ENCODE measurements at regions not wholly inside any gene's neighbourhood (a gene's known extent, or its start where the extent isn't known, plus 50 kb on each side); places are given as distances from the start of the nearest gene placed in this dataset.

- H3K27me3 ChIP-seq (replicated peaks; ENCODE audit: control insufficient read depth, insufficient read depth, low read length) = no peaks in the 10 kb centered on the region; the same call in 1 of the 2 replicates
- H3K4me3 ChIP-seq (ENCODE audit: low read depth, low read length) = no peak overlapping the region
- TF ChIP-seq CTCF (IDR thresholded peaks at IDR 0.05; ENCODE audit: insufficient read depth in 1 of 2, low read depth in 1 of 2, low read length in 1 of 2, severe bottlenecking in 1 of 2, unreplicated experiment in 1 of 2) = no peak
- H3K4me1 ChIP-seq = peaks cover 5% of the 10 kb centered on the region; the same call in 1 of the 2 replicates
- Mint-ChIP-seq H3K9me3 (ENCODE audit: unreplicated experiment) (no peaks in the 10 kb centered on the region), H3K27me3 (ENCODE audit: insufficient read depth, unreplicated experiment) (peaks cover 11% of the 10 kb centered on the region), H3K36me3 (ENCODE audit: insufficient read depth, unreplicated experiment) (no peaks in the 10 kb centered on the region), H3K27ac (ENCODE audit: unreplicated experiment) (no peak overlapping the region), H3K4me1 (ENCODE audit: low read depth, unreplicated experiment) (peaks cover 6% of the 10 kb centered on the region), H3K4me3 (ENCODE audit: unreplicated experiment) (no peak overlapping the region)
- BruUV-seq (replicated peaks) = no TSS peak
- ChIA-PET CTCF (no interaction called here), POLR2A (no interaction called here)
- intact Hi-C loops (cut with micrococcal nuclease; ENCODE audit: unreplicated experiment) = no loop called here
- DNase-seq = no peak
- H3K36me3 ChIP-seq (ENCODE audit: control insufficient read depth, insufficient read depth, low read length) = no peaks in the 10 kb centered on the region
- H3K9me3 ChIP-seq = no peaks in the 10 kb centered on the region
These were observed 80.4 kb upstream of the PDK4 start for GRCh38 chr7:95676691-95677090.

GRCh38 chr7:95675632-95676031, 79.3 kb upstream of the PDK4 start:
- TF ChIP-seq CTCF (IDR thresholded peaks at IDR 0.05; ENCODE audit: insufficient read depth in 1 of 2, low read depth in 1 of 2, low read length in 1 of 2, severe bottlenecking in 1 of 2, unreplicated experiment in 1 of 2) = no peak
- ChIA-PET POLR2A (no interaction called here), CTCF (no interaction called here)
- Histone ChIP-seq H3K27me3 (replicated peaks; ENCODE audit: control insufficient read depth, insufficient read depth, low read length) (no peaks in the 10 kb centered on the region; the same call in 1 of the 2 replicates), H3K4me1 (peaks cover 5% of the 10 kb centered on the region; the same call in 1 of the 2 replicates), H3K36me3 (ENCODE audit: control insufficient read depth, insufficient read depth, low read length) (no peaks in the 10 kb centered on the region), H3K4me3 (ENCODE audit: low read depth, low read length) (no peak overlapping the region), H3K9me3 (no peaks in the 10 kb centered on the region)
- Mint-ChIP-seq H3K4me3 (ENCODE audit: unreplicated experiment) (no peak overlapping the region), H3K27me3 (ENCODE audit: insufficient read depth, unreplicated experiment) (peaks cover 11% of the 10 kb centered on the region), H3K27ac (ENCODE audit: unreplicated experiment) (no peak overlapping the region), H3K36me3 (ENCODE audit: insufficient read depth, unreplicated experiment) (no peaks in the 10 kb centered on the region), H3K9me3 (ENCODE audit: unreplicated experiment) (no peaks in the 10 kb centered on the region), H3K4me1 (ENCODE audit: low read depth, unreplicated experiment) (peaks cover 6% of the 10 kb centered on the region)
- BruUV-seq (replicated peaks) = no TSS peak
- intact Hi-C loops (cut with micrococcal nuclease; ENCODE audit: unreplicated experiment) = no loop called here
- DNase-seq = no peak

GRCh38 chr7:95675016-95675415, 78.7 kb upstream of the PDK4 start:
- no peaks in the 10 kb centered on the region for H3K9me3 ChIP-seq
- ChIA-PET CTCF (no interaction called here), POLR2A (no interaction called here)
- H3K4me3 Mint-ChIP-seq (ENCODE audit: unreplicated experiment) = no peak overlapping the region
- intact Hi-C loops (cut with micrococcal nuclease; ENCODE audit: unreplicated experiment) = no loop called here
- no peaks in the 10 kb centered on the region; the same call in 1 of the 2 replicates for H3K27me3 ChIP-seq (replicated peaks; ENCODE audit: control insufficient read depth, insufficient read depth, low read length)
- DNase-seq = no peak
- H3K27ac Mint-ChIP-seq (ENCODE audit: unreplicated experiment) = no peak overlapping the region
- peaks cover 5% of the 10 kb centered on the region; the same call in 1 of the 2 replicates for H3K4me1 ChIP-seq
- BruUV-seq (replicated peaks) = no TSS peak
- peaks cover 6% of the 10 kb centered on the region for H3K4me1 Mint-ChIP-seq (ENCODE audit: low read depth, unreplicated experiment)
- no peaks in the 10 kb centered on the region for H3K36me3 ChIP-seq (ENCODE audit: control insufficient read depth, insufficient read depth, low read length)
- H3K9me3 Mint-ChIP-seq (ENCODE audit: unreplicated experiment) = no peaks in the 10 kb centered on the region
- no peaks in the 10 kb centered on the region for H3K36me3 Mint-ChIP-seq (ENCODE audit: insufficient read depth, unreplicated experiment)
- no peak overlapping the region for H3K4me3 ChIP-seq (ENCODE audit: low read depth, low read length)
- TF ChIP-seq CTCF (IDR thresholded peaks at IDR 0.05; ENCODE audit: insufficient read depth in 1 of 2, low read depth in 1 of 2, low read length in 1 of 2, severe bottlenecking in 1 of 2, unreplicated experiment in 1 of 2) = no peak
- H3K27me3 Mint-ChIP-seq (ENCODE audit: insufficient read depth, unreplicated experiment) = peaks cover 11% of the 10 kb centered on the region
